ENCODE measurements at regions not wholly inside any gene's neighbourhood (a gene's known extent, or its start where the extent isn't known, plus 50 kb on each side); places are given as distances from the start of the nearest gene placed in this dataset.

DNA sequence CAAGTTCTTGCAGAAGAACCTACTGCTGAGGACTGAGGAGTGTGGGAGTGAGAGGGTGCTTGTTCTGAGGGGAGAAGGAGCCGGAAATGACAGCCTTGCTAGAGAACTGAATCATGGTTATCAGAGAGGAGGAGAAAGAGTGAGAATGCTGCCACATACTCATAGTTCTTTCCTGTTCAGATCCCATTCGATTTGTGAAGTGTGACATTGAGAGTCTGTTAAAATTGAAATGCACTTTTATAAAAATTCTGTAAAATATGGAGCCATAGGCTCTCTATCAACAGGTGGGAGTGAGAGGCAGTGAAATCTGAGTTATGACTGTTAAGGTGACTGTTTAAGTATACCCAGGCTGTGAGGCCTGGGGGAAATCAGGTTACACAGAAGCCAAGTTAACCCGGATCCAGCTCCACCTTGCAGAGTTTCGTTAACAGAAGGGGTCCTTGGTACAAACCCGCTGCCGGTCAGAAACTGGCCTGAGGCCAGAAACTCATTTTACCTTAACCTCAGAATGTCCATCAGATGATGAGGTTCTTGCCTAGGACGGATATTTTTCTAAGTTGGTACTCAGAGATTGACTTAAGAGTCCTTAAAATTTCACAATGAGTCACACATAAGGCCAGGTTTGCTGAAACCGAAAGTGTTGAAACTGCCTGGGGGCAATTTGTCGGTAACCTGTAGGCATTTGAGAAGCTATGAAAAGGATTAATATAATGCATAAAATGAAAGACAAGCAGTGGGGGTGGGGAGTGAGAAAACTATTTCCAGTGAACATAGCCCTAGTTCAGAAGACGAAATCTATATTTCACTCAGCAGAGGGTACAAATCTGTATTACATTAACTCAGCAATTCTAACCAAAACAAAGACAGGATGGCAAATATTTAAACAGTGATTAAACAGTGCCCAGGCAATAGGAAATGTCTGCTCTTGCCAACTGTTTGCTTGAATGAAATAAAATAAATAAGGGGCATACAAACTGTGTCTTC is 350.5 kb downstream of the KCNRG start:
- DNase-seq = no peak

DNA sequence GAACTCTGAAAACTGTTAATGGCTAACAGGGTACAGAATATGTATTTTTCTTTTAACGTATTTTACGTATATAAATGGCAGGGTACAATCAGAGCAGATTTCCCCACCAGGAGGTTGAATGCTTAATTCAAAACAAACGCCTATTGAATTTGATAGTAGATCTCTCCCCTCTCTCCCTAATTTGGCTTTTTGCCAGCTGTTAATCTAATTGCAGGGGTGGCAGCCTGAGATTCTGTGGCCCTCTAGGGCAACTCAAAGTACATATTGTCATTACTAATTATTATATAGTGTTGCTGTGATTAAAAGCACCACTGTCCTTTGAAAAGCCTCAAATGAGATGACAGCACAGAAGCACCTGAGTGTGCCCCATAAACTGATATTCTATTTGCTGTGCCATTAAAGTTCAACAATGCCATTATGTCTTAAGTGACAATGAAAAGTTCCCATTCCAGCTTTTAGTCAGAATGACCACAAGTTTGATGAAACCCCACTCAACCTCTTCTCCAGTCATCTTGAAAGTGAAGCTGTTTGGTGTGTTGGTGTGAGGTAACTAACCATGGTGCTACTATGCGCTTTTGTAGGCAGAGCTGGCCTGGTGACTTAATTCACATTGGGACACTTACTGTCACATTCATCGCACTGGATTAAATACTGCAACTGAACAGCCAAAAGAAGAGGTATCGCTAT is 351.4 kb downstream of the KCNRG start:
- DNase-seq = no peak

DNA sequence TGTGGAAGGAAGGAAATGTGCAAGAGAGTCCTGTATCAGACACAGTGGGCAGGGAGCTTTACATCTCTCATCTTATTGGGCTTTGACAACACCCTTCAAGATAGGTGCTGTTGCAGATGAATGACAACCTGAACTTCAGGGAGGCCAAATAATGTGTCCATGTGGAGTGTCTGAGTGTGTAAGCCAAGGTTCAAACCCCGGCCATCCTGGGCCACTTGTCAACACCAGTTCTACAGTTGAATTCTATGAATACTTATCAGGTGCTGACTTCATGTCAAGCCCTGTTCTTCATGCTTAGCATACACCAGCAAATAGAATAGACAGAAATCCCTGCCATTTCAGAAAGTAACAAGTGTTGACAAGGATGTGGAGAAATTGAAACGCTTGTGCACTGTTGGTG is 354.4 kb downstream of the KCNRG start:
- no peak for DNase-seq

DNA sequence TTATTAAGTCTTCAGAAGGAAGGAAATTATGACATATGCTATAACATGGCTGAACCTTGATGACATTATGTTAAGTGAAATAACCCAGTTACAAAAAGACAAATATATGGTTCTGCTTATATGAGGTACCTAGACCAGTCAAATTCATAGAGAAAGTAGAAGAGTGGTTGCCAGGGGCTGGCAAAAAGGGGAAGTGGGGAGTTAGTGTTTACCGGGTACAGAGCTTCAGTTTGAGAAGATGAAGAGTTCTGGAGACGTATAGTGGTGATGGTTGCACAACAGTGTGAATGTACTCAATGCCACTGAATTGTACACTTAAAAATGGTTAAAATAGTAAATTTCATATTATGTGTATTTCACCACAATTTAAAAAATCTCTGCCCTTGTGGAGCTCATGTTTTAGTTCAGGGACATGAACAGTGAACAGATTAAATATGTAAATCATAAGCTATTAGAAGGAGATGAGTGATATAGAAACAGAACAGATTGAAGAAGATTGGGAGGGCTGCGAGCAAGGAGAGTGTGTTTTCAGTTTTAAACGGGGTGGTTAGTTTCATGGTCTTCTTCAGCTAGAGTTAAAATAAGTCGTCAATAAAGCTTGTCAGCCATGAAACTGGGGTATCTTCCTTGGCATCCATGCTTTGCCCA is 355.2 kb downstream of the KCNRG start:
- DNase-seq = no peak

DNA sequence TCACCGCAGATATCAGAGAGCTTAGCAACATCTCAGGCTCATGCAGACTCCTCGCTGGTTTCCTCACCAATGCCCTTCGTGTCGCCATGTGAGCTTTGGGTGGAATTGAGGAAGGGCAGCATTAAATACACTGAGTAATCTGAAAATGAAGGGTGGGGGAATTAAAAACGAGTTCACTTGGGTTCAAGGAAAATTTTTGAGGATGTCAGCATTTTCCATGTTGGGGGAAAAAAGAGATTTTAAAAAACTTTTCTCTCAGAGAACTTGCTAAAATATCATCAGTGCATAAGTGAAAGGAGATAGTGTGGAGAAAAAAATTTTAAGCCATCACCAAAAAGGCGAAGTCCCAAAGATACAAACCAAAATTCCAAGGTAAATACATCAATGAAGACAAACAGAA is 359.3 kb downstream of the KCNRG start:
- no peak for DNase-seq

DNA sequence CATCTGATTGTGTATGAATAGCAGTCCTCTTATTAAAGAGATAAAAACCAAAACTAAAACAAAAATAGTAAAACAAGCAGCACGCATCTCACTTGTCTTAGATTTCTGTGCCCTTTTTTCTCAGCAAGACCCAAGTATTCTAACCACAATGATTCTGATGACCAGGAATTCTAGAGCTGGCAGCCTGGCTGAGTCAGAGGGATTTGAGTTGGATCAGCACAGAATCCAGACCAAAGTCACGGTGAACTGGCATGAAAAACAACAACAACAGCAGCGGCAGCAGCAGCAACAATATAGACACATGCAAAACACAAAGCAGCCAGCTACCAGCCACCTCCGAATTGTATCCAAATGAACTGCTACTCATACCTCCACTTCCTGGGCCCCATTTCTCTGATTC is 360.5 kb downstream of the KCNRG start:
- DNase-seq = no peak

DNA sequence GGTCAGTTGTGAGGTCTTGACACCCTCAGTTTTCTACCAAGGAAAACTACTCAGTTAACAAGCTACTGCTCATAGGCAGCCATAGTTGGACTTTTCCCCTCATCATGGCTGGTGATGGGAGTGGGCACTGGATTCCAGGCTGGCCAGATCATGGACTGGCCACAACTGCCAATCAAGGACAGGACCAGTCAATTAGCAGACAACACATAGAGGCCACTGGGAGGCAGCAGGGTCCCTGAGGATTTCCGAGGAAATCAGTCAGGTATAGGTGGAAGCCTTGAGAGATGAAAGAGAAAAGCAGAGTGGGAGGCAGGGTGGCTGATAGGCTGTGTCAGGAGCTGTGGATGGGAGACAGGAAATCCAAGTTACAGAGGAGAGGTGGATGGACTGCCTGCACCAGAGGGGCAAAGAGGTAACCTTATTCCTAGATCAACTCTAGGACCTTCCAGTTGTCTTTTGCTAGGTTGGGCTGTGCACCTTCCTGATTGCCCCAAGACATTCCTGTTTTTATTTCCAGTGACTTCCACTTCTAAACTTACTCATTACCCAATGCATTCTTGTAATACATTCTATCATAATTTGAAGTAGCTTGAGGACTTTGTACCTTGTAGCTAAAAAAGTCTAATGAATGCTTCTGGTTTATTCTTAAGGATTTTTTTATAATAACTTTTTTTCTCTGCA is 361.8 kb downstream of the KCNRG start:
- no peak for DNase-seq

DNA sequence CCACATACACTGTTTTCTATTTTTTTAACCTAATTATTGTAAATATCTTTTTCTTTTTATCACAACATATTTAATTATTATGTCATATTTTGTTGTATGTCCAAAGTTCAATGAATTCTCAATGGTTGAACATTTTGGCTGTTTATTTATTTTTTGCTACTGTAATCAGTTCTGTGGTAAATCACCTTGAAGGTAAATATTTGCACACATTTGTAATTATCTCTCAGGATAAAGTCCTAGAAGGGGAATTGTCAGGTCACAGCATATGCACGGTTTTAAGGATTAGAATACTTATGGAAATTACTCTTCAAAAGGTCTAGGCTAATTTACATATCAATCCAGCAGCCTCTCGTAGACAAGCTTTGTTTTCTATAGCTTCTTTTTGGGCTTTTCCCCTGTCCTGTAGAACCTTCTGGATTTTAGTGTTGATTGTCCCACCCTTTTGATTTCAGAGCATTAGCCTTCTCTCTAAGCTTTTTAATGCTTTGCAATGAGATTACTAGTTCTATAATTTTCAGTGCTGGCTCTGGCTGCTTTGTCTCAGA is 362.6 kb downstream of the KCNRG start:
- DNase-seq = no peak

DNA sequence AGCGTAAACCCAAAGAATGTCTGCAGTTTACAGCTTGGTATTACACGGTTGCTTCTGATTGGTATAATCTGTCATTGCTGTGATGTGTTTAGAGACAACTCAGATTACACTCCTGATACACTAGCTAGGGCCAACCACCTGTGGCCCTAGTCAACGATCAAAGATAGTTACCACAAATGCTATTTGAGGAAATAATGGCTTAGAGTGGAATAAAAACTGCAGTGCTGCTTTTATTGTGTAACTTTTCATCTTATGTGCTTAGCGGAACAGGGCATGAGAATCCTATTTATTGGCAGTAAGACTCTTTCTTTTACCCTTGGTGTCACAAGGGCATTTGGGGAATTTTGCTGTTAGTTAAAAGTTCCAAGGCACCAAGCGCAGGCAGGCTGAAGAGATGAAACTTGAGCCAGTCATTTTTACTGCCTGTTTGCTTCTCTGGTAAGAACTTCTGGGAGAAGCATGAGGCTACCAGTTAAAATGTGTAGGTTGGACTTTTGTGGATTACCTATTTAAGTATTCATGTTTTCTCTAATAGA is 363.3 kb downstream of the KCNRG start:
- no peak for DNase-seq

DNA sequence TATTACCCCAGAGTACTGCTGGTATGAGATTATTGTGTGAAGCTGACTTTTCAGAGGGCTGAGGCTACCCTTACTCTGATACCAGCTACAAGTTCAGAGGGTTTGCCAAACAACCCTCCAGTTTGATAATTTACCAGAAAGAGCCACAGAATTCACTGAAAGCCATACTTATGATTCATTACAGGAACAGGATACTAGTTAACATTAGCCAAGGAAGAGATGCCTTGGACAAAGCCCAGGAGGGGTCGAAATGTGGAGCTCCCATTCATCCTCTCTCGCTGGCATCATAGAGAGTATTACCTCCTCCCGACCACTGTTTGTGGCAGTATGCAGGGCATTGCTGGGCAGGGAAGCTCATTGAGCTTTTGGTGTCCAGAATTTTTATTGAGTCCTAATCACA is 364.3 kb downstream of the KCNRG start:
- DNase-seq = no peak

DNA sequence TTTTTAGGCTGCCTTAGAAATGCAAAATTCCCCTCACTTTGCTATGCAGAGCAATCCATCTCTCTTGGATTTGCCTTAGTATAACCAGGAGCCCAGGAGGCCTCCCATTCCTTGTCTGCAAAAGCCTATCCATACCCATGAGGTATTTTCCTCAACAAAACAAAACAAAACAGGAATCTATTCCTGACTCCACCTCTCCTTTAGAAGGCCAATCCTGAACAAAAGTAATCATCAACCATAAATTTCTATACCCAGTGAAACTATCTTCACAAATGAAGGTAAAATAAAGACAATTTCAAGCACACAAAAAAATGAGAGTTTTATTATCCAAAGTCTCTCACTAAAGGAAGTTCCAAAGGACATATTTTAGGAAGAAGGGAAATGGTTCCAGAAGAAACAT is 365.7 kb downstream of the KCNRG start:
- no peak for DNase-seq

DNA sequence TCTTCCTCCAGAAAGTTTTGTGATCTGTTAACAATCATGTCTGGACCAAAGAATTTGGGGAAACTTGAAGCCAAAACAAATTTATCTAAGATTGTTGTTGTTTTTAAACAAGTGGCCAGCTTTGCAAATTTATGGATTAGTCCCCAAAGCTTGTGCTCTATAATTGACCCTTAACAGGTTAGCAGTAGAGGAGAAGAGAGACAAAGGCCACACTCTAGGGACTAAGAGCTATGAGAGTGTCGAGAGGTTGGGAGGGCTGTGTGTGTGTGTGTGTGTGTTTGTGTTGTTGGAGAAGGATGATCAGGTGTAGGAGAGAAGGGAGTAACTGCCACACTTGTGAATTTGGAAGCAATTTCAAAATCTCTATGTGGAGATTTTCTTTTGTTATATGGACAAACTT is 367.3 kb downstream of the KCNRG start:
- DNase-seq = no peak

DNA sequence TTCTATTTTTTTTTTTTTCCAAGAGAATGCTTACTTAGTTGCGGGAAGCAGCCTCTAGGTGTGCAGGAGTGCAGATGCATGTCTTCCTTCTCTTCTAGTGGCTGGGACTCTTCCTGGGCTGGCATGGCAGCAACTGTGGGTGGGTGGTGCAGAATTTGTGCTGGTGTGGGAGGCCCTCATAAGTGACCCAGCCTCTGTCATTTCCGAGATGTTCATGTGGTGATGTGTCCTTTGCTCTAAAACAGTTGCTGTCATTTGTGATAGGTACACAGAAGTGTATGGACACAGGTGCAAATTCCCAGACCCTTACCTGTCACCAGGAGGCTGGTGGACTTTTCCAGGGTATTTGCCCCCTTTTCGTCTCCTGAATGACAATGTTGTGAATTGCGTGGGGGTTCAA is 367.7 kb downstream of the KCNRG start:
- DNase-seq = no peak

DNA sequence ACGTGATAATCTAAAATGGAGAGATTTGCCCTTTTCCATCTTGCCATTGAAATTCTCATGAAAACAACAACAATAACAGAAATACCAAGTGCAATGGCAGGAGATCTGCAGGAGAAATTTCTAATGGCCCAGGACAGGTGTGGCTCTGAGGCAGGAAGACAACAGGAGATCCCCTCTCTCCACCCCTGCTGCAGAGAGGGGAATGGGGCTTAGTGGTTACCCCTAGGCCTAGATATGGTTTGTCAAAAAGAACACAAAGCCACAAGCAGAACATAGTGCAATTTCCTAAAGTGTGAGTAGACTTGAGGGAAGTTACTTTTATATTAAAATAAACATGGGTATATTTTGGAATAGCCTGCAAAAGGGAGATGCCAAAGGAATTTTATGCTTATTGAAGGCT is 369.5 kb downstream of the KCNRG start:
- no peak for DNase-seq

DNA sequence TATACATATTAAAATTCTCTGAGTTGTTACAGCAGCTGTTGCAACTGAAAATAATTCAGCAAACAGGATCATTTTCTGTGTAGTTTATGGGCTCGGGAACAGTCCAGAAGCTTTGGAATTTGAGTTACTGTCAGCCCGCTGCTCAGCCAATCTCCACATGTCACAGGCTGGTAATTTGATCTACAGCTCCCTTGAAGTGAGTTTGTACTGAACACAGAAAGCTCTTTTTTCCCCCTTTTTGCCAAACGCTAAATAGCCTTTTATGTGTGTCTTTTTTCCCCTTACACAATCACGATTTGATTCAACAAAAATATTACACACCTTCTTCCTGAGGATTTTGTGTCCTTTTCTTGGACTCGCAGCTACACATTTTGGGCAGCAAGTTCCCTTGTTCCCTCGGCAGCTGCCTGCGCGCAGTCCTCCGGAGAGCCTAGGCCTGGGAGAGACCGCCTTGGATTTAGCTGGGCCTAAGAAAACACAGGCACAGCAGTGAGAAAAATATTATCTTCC is 371.4 kb downstream of the KCNRG start:
- peak; percentile 53 for DNase-seq

DNA sequence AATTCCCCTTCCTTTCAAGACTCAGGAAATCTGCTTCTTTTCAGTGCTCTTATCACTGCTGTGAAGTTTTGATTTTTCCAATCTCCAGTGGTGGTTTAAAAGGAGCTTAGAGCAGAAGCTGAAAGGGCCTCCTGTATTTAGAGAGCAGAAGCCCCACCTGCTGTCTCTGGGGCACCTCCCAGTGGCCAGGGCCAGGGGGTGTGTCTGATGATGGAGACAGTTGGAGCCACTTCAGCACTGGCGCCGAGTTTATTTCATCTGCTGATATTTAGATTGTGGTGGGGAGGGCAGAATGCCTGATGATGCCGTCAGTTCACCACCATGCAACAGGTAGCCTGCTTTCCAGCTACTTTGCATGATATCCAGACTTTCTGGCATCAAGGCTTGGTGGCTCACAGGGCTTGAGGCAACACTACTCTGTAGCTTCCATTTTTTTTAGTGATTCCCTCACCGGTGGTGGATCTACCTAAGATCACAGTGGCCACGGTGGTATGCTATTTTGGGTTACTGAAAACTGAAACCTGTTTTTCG is 371.9 kb downstream of the KCNRG start:
- DNase-seq = peak; percentile 56

DNA sequence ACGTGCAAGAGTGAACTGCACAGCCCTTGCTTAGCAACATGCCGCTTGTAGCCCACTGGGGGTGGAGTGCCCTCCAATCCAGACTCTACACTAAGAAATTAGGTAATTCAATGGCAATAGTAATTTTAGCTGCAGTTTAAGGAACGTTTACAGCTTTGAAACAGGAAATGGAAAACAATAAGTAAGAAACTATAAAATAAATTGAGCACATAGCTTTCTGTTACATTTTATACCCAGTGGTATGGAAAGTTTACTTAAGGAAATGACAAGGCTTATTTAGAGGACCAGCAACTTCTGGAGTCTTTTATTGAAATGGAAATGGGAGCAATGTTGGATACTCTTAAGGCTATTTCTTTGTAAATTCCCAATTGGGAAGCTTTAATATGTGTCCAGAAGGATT is 373.2 kb downstream of the KCNRG start:
- no peak for DNase-seq

DNA sequence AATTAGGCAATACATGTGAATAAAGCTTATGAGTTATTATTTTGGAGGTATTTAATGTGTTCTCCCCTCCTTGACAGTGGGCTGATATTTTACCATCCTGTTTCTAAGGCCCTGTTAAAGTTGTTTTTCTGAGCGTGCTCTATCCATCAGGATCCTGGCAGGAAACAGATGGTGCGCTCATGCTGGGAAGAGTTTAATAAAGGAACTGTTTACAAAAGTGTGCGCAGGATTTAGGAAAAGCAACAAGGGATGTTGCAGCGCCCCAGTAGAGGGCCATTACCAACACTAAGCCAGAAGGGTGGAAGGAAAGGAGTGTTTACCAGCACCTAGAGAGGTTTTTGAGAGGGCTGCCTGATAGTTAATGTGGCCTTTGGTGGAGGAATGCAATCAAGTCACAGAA is 374.5 kb downstream of the KCNRG start:
- DNase-seq = peak; percentile 73

DNA sequence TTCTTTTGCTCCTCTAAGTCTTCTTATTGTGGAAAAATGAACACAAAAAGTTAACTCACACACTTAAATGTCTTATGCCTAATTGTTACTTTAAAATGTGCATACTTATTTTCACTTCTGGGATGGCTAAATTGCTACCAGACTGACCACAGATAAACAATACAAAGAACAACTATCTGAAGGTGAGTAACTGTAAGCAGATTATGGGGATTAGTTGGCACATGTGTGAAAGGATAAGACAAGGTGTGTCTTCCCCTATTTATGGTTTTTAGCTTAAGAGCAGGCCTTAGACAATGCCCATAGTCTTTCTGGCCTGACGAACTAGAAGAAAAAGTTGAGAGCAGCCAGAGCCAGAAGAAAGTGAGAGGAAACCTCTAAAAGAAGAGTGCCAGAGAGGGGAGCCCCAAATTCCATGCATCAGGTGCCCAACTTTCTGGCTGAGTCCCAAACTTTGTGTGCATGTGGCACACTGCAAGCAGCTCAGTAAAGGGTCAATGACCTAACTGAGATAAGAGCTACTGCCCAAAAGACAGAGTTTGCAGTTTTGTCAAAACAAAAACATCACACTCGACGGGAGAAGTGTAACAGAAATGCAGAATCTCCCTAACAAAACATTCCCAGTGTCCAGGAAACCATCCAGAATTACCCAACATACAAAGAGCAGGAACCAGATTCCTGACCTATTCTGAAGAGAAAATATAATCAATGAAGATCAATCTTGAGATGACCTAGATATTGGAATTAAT is 375.4 kb downstream of the KCNRG start:
- no peak for DNase-seq

DNA sequence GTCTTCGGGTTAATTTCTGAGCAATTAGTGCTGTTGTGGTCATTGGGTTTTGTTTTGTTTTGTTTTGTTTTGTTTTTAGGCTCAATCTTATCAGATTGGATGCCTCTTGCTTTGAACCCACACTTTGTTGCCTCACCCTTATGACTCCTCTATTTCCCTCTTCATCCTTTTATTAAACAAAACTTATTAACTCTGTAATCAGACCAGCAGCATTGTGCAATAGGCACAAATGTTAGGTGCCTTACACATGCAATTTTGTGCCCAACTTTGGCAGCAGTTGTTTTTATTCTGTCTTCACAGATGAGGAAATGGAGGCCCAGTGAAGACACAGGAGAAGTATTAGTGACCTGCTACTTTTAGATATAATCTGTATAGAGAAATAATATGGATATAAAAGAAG is 377.7 kb downstream of the KCNRG start:
- DNase-seq = no peak

DNA sequence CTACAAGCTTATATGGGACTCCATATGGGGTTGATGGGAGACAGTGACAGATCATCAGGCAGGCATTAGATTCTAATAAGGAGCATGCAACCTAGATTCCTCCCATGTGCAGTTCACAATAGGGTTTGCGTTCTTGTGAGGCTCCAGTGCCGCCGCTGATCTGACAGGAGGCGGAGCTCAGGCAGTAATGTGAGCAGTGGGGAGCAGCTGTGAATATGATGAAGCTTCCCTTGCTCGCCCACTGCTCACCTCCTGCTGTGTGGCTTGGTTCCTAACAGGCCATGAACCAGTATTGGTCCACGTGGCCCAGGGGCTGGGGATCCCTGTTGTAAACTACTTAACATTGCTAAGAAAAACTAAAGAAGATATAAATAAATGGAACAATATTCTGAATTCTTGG is 378.4 kb downstream of the KCNRG start:
- peak; percentile 79 for DNase-seq

Data from NCI-H524 treated with DMSO at 0.1 percent for 48 hours (cell line).